ENCODE measurements at regions not wholly inside any gene's neighbourhood (a gene's known extent, or its start where the extent isn't known, plus 50 kb on each side); places are given as distances from the start of the nearest gene placed in this dataset.

DNA sequence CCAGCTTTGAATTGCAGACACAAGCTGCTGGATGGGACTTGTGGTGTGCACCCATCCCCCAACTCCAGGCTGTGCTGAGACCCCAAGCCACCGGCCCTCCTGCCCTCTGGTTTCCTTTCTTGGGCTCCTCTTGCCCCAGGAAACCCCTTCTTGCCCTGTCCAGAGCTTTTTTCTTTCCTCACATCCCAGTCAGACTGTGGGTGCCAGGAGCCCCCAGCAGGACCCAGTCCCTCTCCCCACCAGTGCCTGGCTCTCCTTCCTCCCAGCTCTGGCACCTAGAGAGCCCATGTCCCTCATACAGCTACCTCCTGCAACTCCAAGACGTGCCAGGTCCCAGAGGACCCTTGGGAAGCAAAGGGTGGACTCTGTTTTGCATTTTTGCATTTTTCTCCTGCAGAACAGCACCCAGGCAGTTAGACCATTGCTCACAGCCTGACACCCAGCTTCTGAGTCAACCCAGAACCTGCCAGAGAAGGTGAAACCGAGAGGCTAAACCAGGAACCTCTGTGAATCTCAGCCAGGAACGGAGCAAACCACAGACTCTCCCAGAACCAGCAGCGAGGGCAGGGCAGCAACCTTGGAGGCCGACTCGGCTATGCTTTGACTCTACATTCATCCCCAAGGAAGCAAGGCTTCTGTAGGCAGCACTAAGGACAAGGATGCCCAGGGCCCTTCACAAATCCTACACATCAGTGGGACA lies 221.1 kb downstream of the ANAPC1 start:
- Histone ChIP-seq H3K23ac (ENCODE audit: insufficient read length) (no peak overlapping the region), H2BK120ac (replicated peaks; ENCODE audit: low read depth, low read length) (no peak overlapping the region), H3K56ac (replicated peaks; ENCODE audit: insufficient read length, low read depth, low read length) (no peak overlapping the region), H3K79me1 (ENCODE audit: low read depth, low read length) (no peaks in the 10 kb centered on the region), H4K91ac (replicated peaks; ENCODE audit: insufficient read length, low read length) (no peak overlapping the region), H3K23me2 (ENCODE audit: low read depth, low read length) (peaks cover 5% of the 10 kb centered on the region; the same call in 1 of the 2 replicates), H3K4me3 (ENCODE audit: extremely low read depth in 1 of 4, insufficient read depth in 2 of 4, low read depth in 3 of 4, low read length in 4 of 4) (no peak overlapping the region), H4K20me1 (replicated peaks in 1 of 2; ENCODE audit: control insufficient read depth in 1 of 2, insufficient read depth in 2 of 2, low read length in 2 of 2) (no peaks in the 10 kb centered on the region), H3K27me3 (replicated peaks in 1 of 4; ENCODE audit: control insufficient read depth in 3 of 4, extremely low read depth in 1 of 4, insufficient read depth in 3 of 4, low read length in 3 of 4) (no peaks in the 10 kb centered on the region; a peak in 1 of 7 replicates), H3K36me3 (ENCODE audit: control insufficient read depth in 2 of 4, insufficient read depth in 4 of 4, low read length in 3 of 4) (no peaks in the 10 kb centered on the region), H4K5ac (ENCODE audit: insufficient read length, low read depth, low read length) (no peak overlapping the region), H3K79me2 (ENCODE audit: control insufficient read depth in 1 of 2, insufficient read depth in 2 of 2, low read length in 2 of 2) (no peaks in the 10 kb centered on the region), H3K4me2 (ENCODE audit: insufficient read depth in 1 of 2, low read depth in 2 of 2, low read length in 2 of 2) (no peak overlapping the region), H2BK5ac (ENCODE audit: low read depth, low read length) (no peak overlapping the region), H3K27ac (ENCODE audit: low read depth, low read length) (no peak overlapping the region), H3K9me3 (ENCODE audit: insufficient read depth in 2 of 2, low read depth in 1 of 2, low read length in 1 of 2) (peaks cover 3 to 4% of the 10 kb centered on the region in 2 experiments; a peak in 2 of 4 replicates), H3K14ac (ENCODE audit: insufficient read length) (no peak overlapping the region), H2BK12ac (ENCODE audit: low read depth, low read length) (no peak overlapping the region), H3K18ac (ENCODE audit: extremely low read depth, low read length) (no peak overlapping the region), H2AFZ (ENCODE audit: low read length) (no peak overlapping the region), H3K4me1 (replicated peaks in 1 of 4; ENCODE audit: control insufficient read depth in 3 of 4, insufficient read depth in 4 of 4, low read length in 3 of 4) (peaks cover 0 to 11% (median 5%) of the 10 kb centered on the region in 4 experiments; a peak in 4 of 7 replicates), H3K4ac (replicated peaks; ENCODE audit: insufficient read length, low read depth, low read length) (no peak overlapping the region), H3K9ac (replicated peaks in 1 of 4; ENCODE audit: extremely low read depth in 1 of 4, low read depth in 3 of 4, low read length in 3 of 4) (no peak overlapping the region), H2BK20ac (ENCODE audit: low read length) (no peak overlapping the region), H2BK15ac (ENCODE audit: low read length) (no peak overlapping the region), H4K8ac (ENCODE audit: extremely low read depth, insufficient read depth, low read length) (no peak overlapping the region; the same call in 1 of the 2 replicates), H2AK5ac (ENCODE audit: low read depth, low read length) (no peak overlapping the region)
- DNase-seq (ENCODE audit: low read depth in 1 of 2, low spot score in 2 of 2) (peak in 1 of 2 experiments; percentile 37), FAIRE-seq (no peak)
- POLR2A ChIA-PET (ENCODE audit: partially characterized antibody) = interaction anchor here (1.1 kb wide), 1 partner anchor 15 kb away, joined by 3 read pairs; no protein-coding TSS in a partner anchor
- 96% methylated on average over 7 of the region's 7 CpGs; no CpG with 5 or more reads in 1 of the 2 experiments for WGBS, 2 experiments (ENCODE audit: extremely low coverage in 1 of 2, insufficient coverage in 1 of 2, insufficient read length in 1 of 2, insufficient replicate concordance in 2 of 2, low coverage in 1 of 2, low lambda C conversion rate in 2 of 2, missing lambda C conversion rate in 1 of 2)
- CTCF ChIA-PET (ENCODE audit: partially characterized antibody) = no interaction called here
- TF ChIP-seq MAX (IDR thresholded peaks at IDR 0.05) = no peak
- TF ChIP-seq EZH2 (IDR thresholded peaks at IDR 0.05; ENCODE audit: low read depth, low read length, severe bottlenecking) = no peak
- no peak for TF ChIP-seq RBBP5 (IDR thresholded peaks at IDR 0.05; ENCODE audit: borderline replicate concordance, low read depth, low read length)
- TF ChIP-seq CEBPB (IDR thresholded peaks at IDR 0.05; ENCODE audit: low read depth, low read length) = no peak
- no peak for TF ChIP-seq RXRA (IDR thresholded peaks at IDR 0.05; ENCODE audit: insufficient read depth, low read depth, low read length)
- TF ChIP-seq BCL11A (IDR thresholded peaks at IDR 0.05; ENCODE audit: low read depth in 2 of 2, low read length in 2 of 2) = no peak
- TF ChIP-seq ASH2L (IDR thresholded peaks at IDR 0.05; ENCODE audit: low read length) = no peak
- TF ChIP-seq, protein P1, sequence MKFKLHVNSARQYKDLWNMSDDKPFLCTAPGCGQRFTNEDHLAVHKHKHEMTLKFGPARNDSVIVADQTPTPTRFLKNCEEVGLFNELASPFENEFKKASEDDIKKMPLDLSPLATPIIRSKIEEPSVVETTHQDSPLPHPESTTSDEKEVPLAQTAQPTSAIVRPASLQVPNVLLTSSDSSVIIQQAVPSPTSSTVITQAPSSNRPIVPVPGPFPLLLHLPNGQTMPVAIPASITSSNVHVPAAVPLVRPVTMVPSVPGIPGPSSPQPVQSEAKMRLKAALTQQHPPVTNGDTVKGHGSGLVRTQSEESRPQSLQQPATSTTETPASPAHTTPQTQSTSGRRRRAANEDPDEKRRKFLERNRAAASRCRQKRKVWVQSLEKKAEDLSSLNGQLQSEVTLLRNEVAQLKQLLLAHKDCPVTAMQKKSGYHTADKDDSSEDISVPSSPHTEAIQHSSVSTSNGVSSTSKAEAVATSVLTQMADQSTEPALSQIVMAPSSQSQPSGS (IDR thresholded peaks at IDR 0.05; ENCODE audit: low read length) = no peak
- TF ChIP-seq TCF12 (IDR thresholded peaks at IDR 0.05; ENCODE audit: low read depth, low read length) = no peak
- no peak for TF ChIP-seq SP1 (IDR thresholded peaks at IDR 0.05; ENCODE audit: low read depth, low read length)
- TF ChIP-seq GABPA (IDR thresholded peaks at IDR 0.05; ENCODE audit: borderline replicate concordance, insufficient read depth, low read length) = no peak
- no peak for TF ChIP-seq MAFK (IDR thresholded peaks at IDR 0.05; ENCODE audit: low read depth, low read length)

All from H1 (cell line).